IMR-90 (cell line): ENCODE measurements at regions not wholly inside any gene's neighbourhood (a gene's known extent, or its start where the extent isn't known, plus 50 kb on each side); places are given as distances from the start of the nearest gene placed in this dataset.

Source experiments
- ATAC-seq: fragments of 200-7000 bp; cut with Tn5 transposase; 2 replicates; pipeline ENCODE4 v1.9.1; 2020; ENCODE audit warnings: low read depth, mild to moderate bottlenecking, moderate library complexity
- BruUV-seq: library from RNA; stranded (reverse); fragments of 400-500 nt; replicated peaks from 2 replicates; lab custom pipeline; 2021; lab: Mats Ljungman, UMichigan
- CTCF ChIA-PET: fragments of 300-600 bp; formaldehyde crosslinking; extraction: SDS; loops from one replicate; lab custom pipeline; 2021; ENCODE audit warnings: antibody characterized with exemption; lab: Yijun Ruan, JAX
- POLR2A ChIA-PET: fragments of 300-600 bp; sonication (Branson Sonifier 250); formaldehyde crosslinking; loops from one replicate; lab custom pipeline; 2022; ENCODE audit warnings: antibody characterized with exemption; ENCODE audit not compliant: unreplicated experiment; lab: Charles Lee
- DNase-seq: peaks from one replicate; pipeline ENCODE4 v3.0.0; 2013
- H2AFZ ChIP-seq: replicated peaks from 2 replicates; pipeline ENCODE3; 2013; ENCODE audit warnings: low read length, mild to moderate bottlenecking; ENCODE audit not compliant: poor library complexity
- H2AK5ac ChIP-seq: 2 replicates; pipeline ENCODE4 v1.6.1; 2013; ENCODE audit warnings: low read depth, low read length, inconsistent platforms
- H2AK9ac ChIP-seq: replicated peaks from 2 replicates; pipeline ENCODE3; 2013; ENCODE audit warnings: mild to moderate bottlenecking, low read depth, low read length, moderate library complexity; ENCODE audit not compliant: poor library complexity
- H2BK120ac ChIP-seq: 2 replicates; pipeline ENCODE4 v1.6.1; 2013; ENCODE audit warnings: low read depth, low read length, inconsistent platforms
- H2BK15ac ChIP-seq: 3 replicates; pipeline ENCODE4 v1.6.1; 2013; ENCODE audit warnings: low read depth, low read length, inconsistent platforms
- H2BK20ac ChIP-seq: 2 replicates; pipeline ENCODE4 v1.6.1; 2013; ENCODE audit warnings: low read depth, mild to moderate bottlenecking, inconsistent platforms, low read length, moderate library complexity
- H2BK5ac ChIP-seq: 2 replicates; pipeline ENCODE4 v1.6.1; 2013; ENCODE audit warnings: mild to moderate bottlenecking, low read depth, low read length, inconsistent platforms; ENCODE audit not compliant: poor library complexity, severe bottlenecking
- H3K14ac ChIP-seq: replicated peaks from 2 replicates; pipeline ENCODE4 v1.6.1; 2013; ENCODE audit warnings: low read depth, low read length, inconsistent platforms
- H3K18ac ChIP-seq: 2 replicates; pipeline ENCODE4 v1.6.1; 2013; ENCODE audit warnings: low read depth, low read length, control low read depth
- H3K23ac ChIP-seq: 2 replicates; pipeline ENCODE4 v1.6.1; 2013; ENCODE audit warnings: low read depth, low read length, inconsistent platforms
- H3K27ac ChIP-seq: 2 replicates; pipeline ENCODE4 v1.5.1; 2013; ENCODE audit warnings: mild to moderate bottlenecking, control low read depth, low read length; ENCODE audit not compliant: insufficient read depth
- H3K27me3 ChIP-seq: 2 replicates; pipeline ENCODE4 v1.6.1; 2013; ENCODE audit warnings: low read length; ENCODE audit not compliant: control insufficient read depth, insufficient read depth
- H3K36me3 ChIP-seq: 2 replicates; pipeline ENCODE4 v1.6.1; 2013; ENCODE audit warnings: low read length, mixed read lengths; ENCODE audit not compliant: control insufficient read depth, insufficient read depth
- H3K4ac ChIP-seq: 2 replicates; pipeline ENCODE4 v1.6.1; 2013; ENCODE audit warnings: low read depth, low read length, inconsistent platforms
- H3K4me1 ChIP-seq: 2 replicates; pipeline ENCODE4 v1.6.1; 2013; ENCODE audit warnings: low read length, mixed read lengths; ENCODE audit not compliant: control insufficient read depth, insufficient read depth
- H3K4me2 ChIP-seq: 2 replicates; pipeline ENCODE4 v1.6.1; 2013; ENCODE audit warnings: low read depth, mild to moderate bottlenecking, control low read depth, low read length, moderate library complexity
- H3K4me3 ChIP-seq: 2 replicates; pipeline ENCODE4 v1.5.1; 2013; ENCODE audit warnings: low read depth, mild to moderate bottlenecking, control low read depth, low read length, moderate library complexity; ENCODE audit not compliant: insufficient read depth
- H3K56ac ChIP-seq: 2 replicates; pipeline ENCODE4 v1.6.1; 2013; ENCODE audit warnings: low read length, inconsistent platforms; ENCODE audit not compliant: insufficient read depth; ENCODE audit errors: extremely low read depth
- H3K79me1 ChIP-seq, 2 experiments: 2 replicates each; pipeline ENCODE4 v1.6.1; 2013; ENCODE audit warnings: low read length in 2 of 2, inconsistent platforms in 1 of 2, low read depth in 1 of 2
- H3K9ac ChIP-seq: 2 replicates; pipeline ENCODE4 v1.6.1; 2013; ENCODE audit warnings: low read depth, low read length, control low read depth
- H3K9me1 ChIP-seq: 2 replicates; pipeline ENCODE4 v1.6.1; 2013; ENCODE audit warnings: low read length, inconsistent platforms; ENCODE audit not compliant: insufficient read depth
- H3K9me3 ChIP-seq: 2 replicates; pipeline ENCODE4 v1.6.1; 2013; ENCODE audit warnings: low read length; ENCODE audit not compliant: control insufficient read depth, insufficient read depth
- H4K20me1 ChIP-seq: 2 replicates; pipeline ENCODE4 v1.6.1; 2013; ENCODE audit warnings: low read length, inconsistent platforms; ENCODE audit not compliant: insufficient read depth
- H4K5ac ChIP-seq: 2 replicates; pipeline ENCODE4 v1.6.1; 2013; ENCODE audit warnings: mild to moderate bottlenecking, low read depth, low read length, control low read depth
- H4K8ac ChIP-seq, 2 experiments: 2 replicates each; pipeline ENCODE4 v1.6.1; 2013; ENCODE audit warnings: low read depth in 2 of 2, low read length in 2 of 2, control low read depth in 1 of 2, inconsistent platforms in 1 of 2
- H4K91ac ChIP-seq: 2 replicates; pipeline ENCODE4 v1.6.1; 2013; ENCODE audit warnings: low read depth, low read length, inconsistent platforms; ENCODE audit not compliant: insufficient read depth
- BHLHE40 ChIP-seq: fragments of 150-350 bp; IDR thresholded peaks from 2 replicates; pipeline ENCODE4 v1.6.1; 2016; ENCODE audit warnings: mild to moderate bottlenecking, low read depth, low read length
- CEBPB ChIP-seq: IDR thresholded peaks from 2 replicates; pipeline ENCODE4 v1.6.1; 2012; ENCODE audit warnings: low read depth, low read length, improper control_type of control experiment
- CHD1 ChIP-seq: IDR thresholded peaks from 2 replicates; pipeline ENCODE4 v1.6.1; 2012; ENCODE audit warnings: low read depth, low read length, improper control_type of control experiment
- ELK1 ChIP-seq: fragments of 150-350 bp; IDR thresholded peaks from 2 replicates; pipeline ENCODE4 v1.6.1; 2016; ENCODE audit warnings: low read depth, mild to moderate bottlenecking, low read length, moderate library complexity, borderline replicate concordance
- FOS ChIP-seq: fragments of 150-350 bp; IDR thresholded peaks from 2 replicates; pipeline ENCODE4 v1.6.1; 2016; ENCODE audit warnings: low read depth, low read length
- MAFK ChIP-seq: IDR thresholded peaks from 2 replicates; pipeline ENCODE4 v1.6.1; 2012; ENCODE audit warnings: low read depth, low read length, improper control_type of control experiment
- MAZ ChIP-seq: IDR thresholded peaks from 2 replicates; pipeline ENCODE4 v1.6.1; 2012; ENCODE audit warnings: low read depth, mild to moderate bottlenecking, low read length, improper control_type of control experiment, moderate library complexity, borderline replicate concordance
- MXI1 ChIP-seq: IDR thresholded peaks from 2 replicates; pipeline ENCODE4 v1.6.1; 2012; ENCODE audit warnings: low read depth, mild to moderate bottlenecking, low read length, moderate library complexity, borderline replicate concordance
- NFE2L2 ChIP-seq: fragments of 150-350 bp; IDR thresholded peaks from 2 replicates; pipeline ENCODE4 v1.6.1; 2016; ENCODE audit warnings: low read depth, mild to moderate bottlenecking, low read length
- POLR2A ChIP-seq: IDR thresholded peaks from 2 replicates; pipeline ENCODE4 v1.6.1; 2012; ENCODE audit warnings: mild to moderate bottlenecking, low read depth, low read length
- RAD21 ChIP-seq: IDR thresholded peaks from 2 replicates; pipeline ENCODE4 v1.6.1; 2012; ENCODE audit warnings: low read length, improper control_type of control experiment
- RCOR1 ChIP-seq: IDR thresholded peaks from 2 replicates; pipeline ENCODE4 v1.6.1; 2012; ENCODE audit warnings: mild to moderate bottlenecking, low read length, improper control_type of control experiment; ENCODE audit not compliant: insufficient replicate concordance
- RFX5 ChIP-seq: IDR thresholded peaks from 2 replicates; pipeline ENCODE4 v1.8.0; 2012; ENCODE audit warnings: low read depth, mild to moderate bottlenecking, low read length, moderate library complexity
- SMC3 ChIP-seq: fragments of 150-350 bp; IDR thresholded peaks from 2 replicates; pipeline ENCODE4 v1.6.1; 2016; ENCODE audit warnings: low read depth, mild to moderate bottlenecking, antibody characterized with exemption, low read length, moderate library complexity
- WGBS, 2 experiments: methylation state at CpG; one replicate each; pipeline versions ENCODE4 v1.1.5 to v1.1.7; 2013; ENCODE audit warnings: missing lambda C conversion rate in 2 of 2; ENCODE audit not compliant: insufficient read length in 1 of 2; ENCODE audit errors: extremely low coverage in 2 of 2; 5-methylcytosine and 5-hydroxymethylcytosine counted together
- dilution Hi-C: fragments of 300-500 bp; cut with HindIII; formaldehyde crosslinking; loops from one replicate; pipeline ENCODE4 v1.14.3; 2018; ENCODE audit warnings: low sequenced_read_pairs; ENCODE audit not compliant: unreplicated experiment
- in situ Hi-C: fragments of 300-500 bp; cut with MboI; formaldehyde crosslinking; loops from 3 replicates; pipeline ENCODE4 v1.14.3; 2019; ENCODE audit warnings: low sequenced_read_pairs, inconsistent platforms, mixed read lengths
- intact Hi-C: fragments of 100-400 bp; cut with micrococcal nuclease; formaldehyde crosslinking; loops from 2 replicates; pipeline ENCODE4 v1.10.0; 2022
- TF ChIP-seq, protein P1 (sequence below): conservative IDR thresholded peaks from 2 replicates; pipeline ENCODE4 v1.5.1; 2012; ENCODE audit warnings: mild to moderate bottlenecking, low read depth, low read length, improper control_type of control experiment
- TF ChIP-seq, protein P2 (sequence below): fragments of 150-350 bp; IDR thresholded peaks from 2 replicates; pipeline ENCODE4 v1.6.1; 2017; ENCODE audit warnings: mild to moderate bottlenecking, antibody characterized with exemption, low read length, low read depth

- Histone ChIP-seq H3K4ac (no peak overlapping the region), H3K36me3 (no peaks in the 10 kb centered on the region), H2BK120ac (no peak overlapping the region), H3K18ac (no peak overlapping the region), H3K9me3 (peaks cover 5% of the 10 kb centered on the region), H4K5ac (no peak overlapping the region), H3K4me2 (no peak overlapping the region), H4K20me1 (no peaks in the 10 kb centered on the region), H2AK5ac (no peak overlapping the region), H2AK9ac (no peak overlapping the region), H3K14ac (no peak overlapping the region), H2BK5ac (no peak overlapping the region), H3K56ac (no peak overlapping the region), H3K79me1 (no peaks in the 10 kb centered on the region), H4K91ac (no peak overlapping the region), H3K4me1 (no peaks in the 10 kb centered on the region), H4K8ac (no peak overlapping the region), H2AFZ (no peak overlapping the region), H3K27ac (no peak overlapping the region), H3K9me1 (no peaks in the 10 kb centered on the region), H3K9ac (no peak overlapping the region), H2BK20ac (no peak overlapping the region), H3K4me3 (no peak overlapping the region), H3K27me3 (no peaks in the 10 kb centered on the region), H3K23ac (no peak overlapping the region), H2BK15ac (no peak overlapping the region)
- ChIA-PET POLR2A (no interaction called here), CTCF (no interaction called here)
- in situ Hi-C loops, result no loop called here
- ATAC-seq (no peak), DNase-seq (no peak)
- dilution Hi-C loops, result no loop called here
- intact Hi-C loops, result no loop called here
- no TSS peak for BruUV-seq
- 60% methylated on average over 1 of the region's 2 CpGs; no CpG with 5 or more reads in 1 of the 2 experiments for WGBS, 2 experiments
- TF ChIP-seq, protein P1, sequence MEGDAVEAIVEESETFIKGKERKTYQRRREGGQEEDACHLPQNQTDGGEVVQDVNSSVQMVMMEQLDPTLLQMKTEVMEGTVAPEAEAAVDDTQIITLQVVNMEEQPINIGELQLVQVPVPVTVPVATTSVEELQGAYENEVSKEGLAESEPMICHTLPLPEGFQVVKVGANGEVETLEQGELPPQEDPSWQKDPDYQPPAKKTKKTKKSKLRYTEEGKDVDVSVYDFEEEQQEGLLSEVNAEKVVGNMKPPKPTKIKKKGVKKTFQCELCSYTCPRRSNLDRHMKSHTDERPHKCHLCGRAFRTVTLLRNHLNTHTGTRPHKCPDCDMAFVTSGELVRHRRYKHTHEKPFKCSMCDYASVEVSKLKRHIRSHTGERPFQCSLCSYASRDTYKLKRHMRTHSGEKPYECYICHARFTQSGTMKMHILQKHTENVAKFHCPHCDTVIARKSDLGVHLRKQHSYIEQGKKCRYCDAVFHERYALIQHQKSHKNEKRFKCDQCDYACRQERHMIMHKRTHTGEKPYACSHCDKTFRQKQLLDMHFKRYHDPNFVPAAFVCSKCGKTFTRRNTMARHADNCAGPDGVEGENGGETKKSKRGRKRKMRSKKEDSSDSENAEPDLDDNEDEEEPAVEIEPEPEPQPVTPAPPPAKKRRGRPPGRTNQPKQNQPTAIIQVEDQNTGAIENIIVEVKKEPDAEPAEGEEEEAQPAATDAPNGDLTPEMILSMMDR, result no peak
- TF ChIP-seq ELK1 (no peak), NFE2L2 (no peak), RFX5 (no peak), MXI1 (no peak), CHD1 (no peak), MAZ (no peak), CEBPB (no peak), POLR2A (no peak), MAFK (no peak), FOS (no peak), BHLHE40 (no peak), SMC3 (no peak), RAD21 (no peak), RCOR1 (no peak)
- TF ChIP-seq, protein P2, sequence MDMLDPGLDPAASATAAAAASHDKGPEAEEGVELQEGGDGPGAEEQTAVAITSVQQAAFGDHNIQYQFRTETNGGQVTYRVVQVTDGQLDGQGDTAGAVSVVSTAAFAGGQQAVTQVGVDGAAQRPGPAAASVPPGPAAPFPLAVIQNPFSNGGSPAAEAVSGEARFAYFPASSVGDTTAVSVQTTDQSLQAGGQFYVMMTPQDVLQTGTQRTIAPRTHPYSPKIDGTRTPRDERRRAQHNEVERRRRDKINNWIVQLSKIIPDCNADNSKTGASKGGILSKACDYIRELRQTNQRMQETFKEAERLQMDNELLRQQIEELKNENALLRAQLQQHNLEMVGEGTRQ, result no peak
Observed at GRCh38 chr3:6182909-6183308, 678.0 kb upstream of the GRM7 start.
